Kidney (tissue), 13 donors: ENCODE measurements at regions not wholly inside any gene's neighbourhood (a gene's known extent, or its start where the extent isn't known, plus 50 kb on each side); places are given as distances from the start of the nearest gene placed in this dataset.

Source experiments
- DNase-seq, 5 donors: peaks; one replicate each; pipeline ENCODE4 v3.0.0-alpha.2; 2013 to 2020
- FAIRE-seq: peaks from 2 replicates; lab custom pipeline; 2012; peaks lifted over from hg19 to GRCh38; lab: Jason Lieb, UNC
- H3K27ac ChIP-seq, 2 donors: one replicate each; pipeline ENCODE4 v1.7.0; 2013; ENCODE audit warnings: low read depth in 2 of 2, low read length in 2 of 2, inconsistent platforms in 1 of 2
- H3K27me3 ChIP-seq: one replicate; pipeline ENCODE4 v1.7.1; 2013; ENCODE audit warnings: low read length, inconsistent platforms; ENCODE audit not compliant: control insufficient read depth, insufficient read depth
- H3K36me3 ChIP-seq, 3 donors: one replicate each; pipeline versions ENCODE4 v1.7.0 to v1.7.1; 2013; ENCODE audit warnings: low read length in 3 of 3, control low read depth in 1 of 3, inconsistent platforms in 1 of 3; ENCODE audit not compliant: insufficient read depth in 3 of 3, control insufficient read depth in 2 of 3
- H3K4me1 ChIP-seq, 3 donors: one replicate each; pipeline versions ENCODE4 v1.7.0 to v1.7.1; 2013; ENCODE audit warnings: low read length in 3 of 3, inconsistent platforms in 1 of 3, low read depth in 1 of 3; ENCODE audit not compliant: control insufficient read depth in 2 of 3, insufficient read depth in 2 of 3
- H3K4me3 ChIP-seq, 3 donors: one replicate each; pipeline versions ENCODE4 v1.7.0 to v1.8.1; 2013; ENCODE audit warnings: low read length in 3 of 3, control low read depth in 1 of 3, inconsistent platforms in 1 of 3
- H3K9ac ChIP-seq, 3 donors: one replicate each; pipeline versions ENCODE4 v1.7.0 to v1.7.1; 2013; ENCODE audit warnings: low read length in 3 of 3, control low read depth in 1 of 3, inconsistent platforms in 1 of 3
- H3K9me3 ChIP-seq, 3 donors: one replicate each; pipeline versions ENCODE4 v1.7.0 to v1.7.1; 2013; ENCODE audit warnings: low read length in 3 of 3, control low read depth in 1 of 3, inconsistent platforms in 1 of 3; ENCODE audit not compliant: control insufficient read depth in 2 of 3, insufficient read depth in 1 of 3
- CTCF ChIP-seq: IDR thresholded peaks from 3 replicates; pipeline ENCODE4 v1.5.1; 2012; ENCODE audit warnings: mild to moderate bottlenecking, moderate library complexity, borderline replicate concordance; ENCODE audit not compliant: insufficient read depth; ENCODE audit errors: extremely low read depth
- intact Hi-C: fragments of 100-400 bp; cut with DNase I; formaldehyde crosslinking; loops from one replicate; pipeline ENCODE4 v1.11.1; 2022
- donor health status: control.
- donor health status: control.
- donor health status: control.
- donor health status: control.
- donor health status: control.
- donor health status: DM: yes; HTN: yes; CAD: no.
- donor health status: Normal renal cell carcinoma (clear cell type).

GRCh38 chr6:98548301-98548700 lies 286.1 kb upstream of the POU3F2 start:
- TF ChIP-seq CTCF: no peak
- DNase-seq (no peak), FAIRE-seq (no peak)
- Histone ChIP-seq H3K4me3 (no peak overlapping the region), H3K9ac (no peak overlapping the region), H3K9me3 (no peaks in the 10 kb centered on the region), H3K27ac (no peak overlapping the region), H3K27me3 (no peaks in the 10 kb centered on the region), H3K4me1 (no peaks in the 10 kb centered on the region), H3K36me3 (no peaks in the 10 kb centered on the region)
- intact Hi-C loops: no loop called here

GRCh38 chr6:98560418-98560817 lies 274.0 kb upstream of the POU3F2 start:
- H3K27me3 ChIP-seq: no peaks in the 10 kb centered on the region
- H3K4me3 ChIP-seq: no peak overlapping the region
- no peaks in the 10 kb centered on the region for H3K4me1 ChIP-seq
- no peak for TF ChIP-seq CTCF
- intact Hi-C loops: no loop called here
- FAIRE-seq: no peak
- H3K36me3 ChIP-seq: no peaks in the 10 kb centered on the region
- no peaks in the 10 kb centered on the region for H3K9me3 ChIP-seq
- peak in 1 of 5 donors; percentile 1 for DNase-seq
- no peak overlapping the region for H3K9ac ChIP-seq
- no peak overlapping the region for H3K27ac ChIP-seq

- no peak for TF ChIP-seq CTCF
- Histone ChIP-seq H3K4me3 (no peak overlapping the region), H3K9ac (no peak overlapping the region), H3K27me3 (no peaks in the 10 kb centered on the region), H3K4me1 (no peaks in the 10 kb centered on the region), H3K36me3 (no peaks in the 10 kb centered on the region), H3K9me3 (no peaks in the 10 kb centered on the region), H3K27ac (no peak overlapping the region)
- DNase-seq (peak in 1 of 5 donors; percentile 4), FAIRE-seq (no peak)
- intact Hi-C loops: no loop called here
Measured at GRCh38 chr6:98560841-98561240, 273.5 kb upstream of the POU3F2 start.

GRCh38 chr6:98566126-98566525 lies 268.2 kb upstream of the POU3F2 start:
- H3K9me3 ChIP-seq: no peaks in the 10 kb centered on the region
- no peaks in the 10 kb centered on the region for H3K36me3 ChIP-seq
- FAIRE-seq: no peak
- intact Hi-C loops: no loop called here
- no peak overlapping the region for H3K27ac ChIP-seq
- no peak overlapping the region for H3K9ac ChIP-seq
- TF ChIP-seq CTCF: no peak
- H3K4me3 ChIP-seq: no peak overlapping the region
- DNase-seq: no peak
- H3K27me3 ChIP-seq: no peaks in the 10 kb centered on the region
- no peaks in the 10 kb centered on the region for H3K4me1 ChIP-seq
